ENCODE measurements at regions not wholly inside any gene's neighbourhood (a gene's known extent, or its start where the extent isn't known, plus 50 kb on each side); places are given as distances from the start of the nearest gene placed in this dataset.

GRCh38 chr10:30190577-30191552 is 131.5 kb upstream of the JCAD start:
- Histone ChIP-seq H3K36me3 (no peaks in the 10 kb centered on the region), H3K27ac (no peak overlapping the region), H3K4me1 (peaks cover 10% of the 10 kb centered on the region), H3K4me3 (no peak overlapping the region), H3K27me3 (no peaks in the 10 kb centered on the region), H4K20me1 (ENCODE audit: low read depth) (no peaks in the 10 kb centered on the region), H3K79me2 (ENCODE audit: low read depth) (no peaks in the 10 kb centered on the region), H3K9ac (no peak overlapping the region), H2AFZ (replicated peaks) (no peak overlapping the region), H3K4me2 (no peak overlapping the region), H3F3A (ENCODE audit: low read depth) (no peaks in the 10 kb centered on the region), H3K9me3 (ENCODE audit: low read depth) (no peaks in the 10 kb centered on the region)
- no peak overlapping the region for H3K4me3 Mint-ChIP-seq
- H3K36me3 Mint-ChIP-seq, result peaks cover 2% of the 10 kb centered on the region
- DNase-seq (ENCODE audit: low spot score), result no peak
- H3K9me3 Mint-ChIP-seq, result peaks cover 16% of the 10 kb centered on the region
- peaks cover 24% of the 10 kb centered on the region for H3K4me1 Mint-ChIP-seq
- peak overlapping the region; percentile 5 for H3K27ac Mint-ChIP-seq
- TF ChIP-seq EZH2phosphoT487 (IDR thresholded peaks at IDR 0.05) (no peak), CTCF (IDR thresholded peaks at IDR 0.05) (no peak), EZH2 (IDR thresholded peaks at IDR 0.05) (no peak)
- H3K27me3 Mint-ChIP-seq (ENCODE audit: insufficient read depth, low read depth), result peaks cover 8% of the 10 kb centered on the region

DNA sequence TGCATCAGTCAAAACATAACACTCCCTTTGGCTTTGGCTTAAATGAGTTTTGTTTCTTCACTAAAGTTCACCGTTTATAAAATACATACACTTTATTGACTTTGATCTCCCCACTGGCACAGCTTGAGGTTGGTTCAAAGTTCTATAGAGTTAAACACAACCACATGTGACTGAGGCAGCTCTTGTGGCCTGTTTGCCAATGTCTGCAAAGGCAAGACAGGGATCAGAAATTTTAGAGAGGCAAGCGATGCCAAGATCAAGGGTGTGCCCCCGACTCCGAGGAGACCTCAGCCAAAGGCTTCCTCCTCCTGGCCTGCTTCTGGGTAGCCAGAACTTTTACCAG is 129.8 kb upstream of the JCAD start:
- Mint-ChIP-seq H3K27ac (no peak overlapping the region), H3K4me3 (no peak overlapping the region), H3K4me1 (peaks cover 24% of the 10 kb centered on the region), H3K27me3 (ENCODE audit: insufficient read depth, low read depth) (peaks cover 8% of the 10 kb centered on the region), H3K9me3 (peaks cover 9% of the 10 kb centered on the region), H3K36me3 (peaks cover 2% of the 10 kb centered on the region)
- Histone ChIP-seq H2AFZ (replicated peaks) (no peak overlapping the region), H4K20me1 (ENCODE audit: low read depth) (no peaks in the 10 kb centered on the region), H3K4me3 (no peak overlapping the region), H3K79me2 (ENCODE audit: low read depth) (no peaks in the 10 kb centered on the region), H3K27me3 (no peaks in the 10 kb centered on the region), H3K4me2 (no peak overlapping the region), H3K27ac (no peak overlapping the region), H3F3A (ENCODE audit: low read depth) (no peaks in the 10 kb centered on the region), H3K4me1 (peaks cover 10% of the 10 kb centered on the region), H3K9me3 (ENCODE audit: low read depth) (no peaks in the 10 kb centered on the region), H3K9ac (no peak overlapping the region), H3K36me3 (no peaks in the 10 kb centered on the region)
- TF ChIP-seq EZH2 (IDR thresholded peaks at IDR 0.05) (no peak), CTCF (IDR thresholded peaks at IDR 0.05) (no peak), EZH2phosphoT487 (IDR thresholded peaks at IDR 0.05) (no peak)
- no peak for DNase-seq (ENCODE audit: low spot score)

DNA sequence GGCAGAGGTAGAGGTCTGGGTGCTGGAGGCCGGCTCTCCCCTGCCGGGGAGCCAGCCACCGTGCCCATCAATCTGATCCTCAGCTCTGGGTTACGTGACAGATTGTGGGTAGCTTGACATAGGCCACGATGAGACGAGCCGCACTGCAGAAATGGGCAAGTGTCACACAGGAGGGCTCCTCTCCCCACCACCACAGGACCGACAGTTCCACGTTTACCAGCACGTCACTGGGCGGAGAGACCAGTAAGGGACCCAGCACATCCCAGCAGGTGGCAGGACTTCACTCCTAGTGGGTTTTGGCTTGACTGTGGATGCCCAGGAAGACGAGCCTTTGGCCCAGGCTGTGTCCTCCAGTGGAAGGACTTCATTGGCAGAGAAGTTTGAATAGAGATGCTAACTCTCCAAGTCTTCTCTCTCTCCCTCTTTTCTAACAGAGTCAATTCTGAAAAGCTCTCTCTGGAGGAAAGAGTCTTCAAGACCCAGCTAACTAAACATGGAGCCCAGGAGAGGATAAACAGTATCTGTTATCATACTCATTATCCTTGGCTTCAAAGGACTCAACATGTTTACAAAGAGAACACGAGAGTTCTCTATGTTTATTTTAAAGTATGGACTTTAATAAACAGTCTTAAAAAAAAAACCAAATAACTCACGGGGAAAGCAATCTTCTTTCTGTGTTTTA is 129.3 kb upstream of the JCAD start:
- no peaks in the 10 kb centered on the region for H3K9me3 ChIP-seq (ENCODE audit: low read depth)
- DNase-seq (ENCODE audit: low spot score), result no peak
- no peak overlapping the region for H2AFZ ChIP-seq (replicated peaks)
- no peak overlapping the region for H3K9ac ChIP-seq
- H3K79me2 ChIP-seq (ENCODE audit: low read depth), result no peaks in the 10 kb centered on the region
- peaks cover 8% of the 10 kb centered on the region for H3K27me3 Mint-ChIP-seq (ENCODE audit: insufficient read depth, low read depth)
- no peak overlapping the region for H3K4me3 Mint-ChIP-seq
- no peak for TF ChIP-seq EZH2phosphoT487 (IDR thresholded peaks at IDR 0.05)
- no peaks in the 10 kb centered on the region for H3K27me3 ChIP-seq
- H3K36me3 Mint-ChIP-seq, result peaks cover 2% of the 10 kb centered on the region
- peaks cover 10% of the 10 kb centered on the region for H3K4me1 ChIP-seq
- no peaks in the 10 kb centered on the region for H3F3A ChIP-seq (ENCODE audit: low read depth)
- H3K9me3 Mint-ChIP-seq, result peaks cover 6% of the 10 kb centered on the region
- H3K36me3 ChIP-seq, result no peaks in the 10 kb centered on the region
- H3K4me1 Mint-ChIP-seq, result peaks cover 24% of the 10 kb centered on the region
- no peak overlapping the region for H3K4me2 ChIP-seq
- H4K20me1 ChIP-seq (ENCODE audit: low read depth), result no peaks in the 10 kb centered on the region
- H3K4me3 ChIP-seq, result no peak overlapping the region
- H3K27ac Mint-ChIP-seq, result no peak overlapping the region
- no peak overlapping the region for H3K27ac ChIP-seq
